ENCODE measurements at regions not wholly inside any gene's neighbourhood (a gene's known extent, or its start where the extent isn't known, plus 50 kb on each side); places are given as distances from the start of the nearest gene placed in this dataset.
"Not testable (repeated sequence)": the region's sequence is repeated elsewhere in the genome, so short reads cannot be mapped to it uniquely, and the experiment has no call there.

- not testable (repeated sequence) for DNase-seq (ENCODE audit: insufficient read length, low spot score); FAIRE-seq
Observed at GRCh38 chr5:126150319-126150718, 272.9 kb upstream of the GRAMD2B start.

GRCh38 chr5:126155298-126155697, 267.9 kb upstream of the GRAMD2B start:
- not testable (repeated sequence) for DNase-seq (ENCODE audit: insufficient read length, low spot score); FAIRE-seq

- FAIRE-seq (no peak), DNase-seq (ENCODE audit: insufficient read length, low spot score) (no peak)
Observed at GRCh38 chr5:126166368-126166767, 256.8 kb upstream of the GRAMD2B start.

- DNase-seq (ENCODE audit: insufficient read length, low spot score), result no peak
- no peak for FAIRE-seq
Observed at GRCh38 chr5:126168785-126169184, 254.4 kb upstream of the GRAMD2B start.

DNA sequence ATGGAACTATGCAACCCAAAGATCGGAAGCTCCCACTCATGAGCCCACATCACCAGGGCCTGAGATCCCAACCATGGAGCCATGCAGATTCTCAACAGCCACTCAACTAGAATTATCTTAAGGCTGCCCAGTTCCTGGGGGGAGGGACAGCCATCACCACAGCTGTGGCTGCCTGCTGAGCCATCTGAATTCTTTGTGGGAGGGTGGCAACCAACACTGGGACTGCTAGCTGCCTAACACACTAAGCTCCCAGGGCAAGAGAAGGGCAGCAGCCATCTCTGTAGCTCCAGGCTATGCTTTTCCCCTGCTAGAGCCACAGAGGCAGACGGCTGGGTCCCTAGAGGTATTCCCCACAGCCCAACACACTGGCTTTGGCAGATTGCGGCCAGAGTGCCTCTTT, 251.3 kb upstream of the GRAMD2B start:
- FAIRE-seq (no peak), DNase-seq (ENCODE audit: insufficient read length, low spot score) (no peak)

GRCh38 chr5:126172812-126173211, 250.4 kb upstream of the GRAMD2B start:
- FAIRE-seq, result no peak

DNA sequence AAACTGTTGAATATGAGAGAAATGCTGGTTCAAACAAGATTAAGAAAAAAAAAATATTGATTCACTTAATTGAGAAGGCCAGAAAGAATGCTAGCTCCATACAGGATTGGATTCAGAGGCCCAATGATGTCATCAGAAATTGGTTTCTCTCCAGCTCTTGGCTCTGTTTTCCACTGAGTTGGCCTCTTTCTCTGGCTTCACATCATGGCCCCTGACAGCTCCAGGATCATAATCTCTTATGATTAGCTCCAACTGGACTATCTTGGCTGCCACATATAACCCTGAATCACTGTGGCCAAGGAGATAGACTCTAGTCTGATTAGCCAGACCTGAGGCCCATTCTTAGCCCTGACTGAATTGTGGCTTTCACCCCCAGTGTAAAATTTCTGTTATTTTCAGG, 244.7 kb upstream of the GRAMD2B start:
- FAIRE-seq (no peak), DNase-seq (ENCODE audit: insufficient read length, low spot score) (no peak)

More at GRCh38 chr5:126172812-126173211, 250.4 kb upstream of the GRAMD2B start:
- no peak for DNase-seq (ENCODE audit: insufficient read length, low spot score)

DNA sequence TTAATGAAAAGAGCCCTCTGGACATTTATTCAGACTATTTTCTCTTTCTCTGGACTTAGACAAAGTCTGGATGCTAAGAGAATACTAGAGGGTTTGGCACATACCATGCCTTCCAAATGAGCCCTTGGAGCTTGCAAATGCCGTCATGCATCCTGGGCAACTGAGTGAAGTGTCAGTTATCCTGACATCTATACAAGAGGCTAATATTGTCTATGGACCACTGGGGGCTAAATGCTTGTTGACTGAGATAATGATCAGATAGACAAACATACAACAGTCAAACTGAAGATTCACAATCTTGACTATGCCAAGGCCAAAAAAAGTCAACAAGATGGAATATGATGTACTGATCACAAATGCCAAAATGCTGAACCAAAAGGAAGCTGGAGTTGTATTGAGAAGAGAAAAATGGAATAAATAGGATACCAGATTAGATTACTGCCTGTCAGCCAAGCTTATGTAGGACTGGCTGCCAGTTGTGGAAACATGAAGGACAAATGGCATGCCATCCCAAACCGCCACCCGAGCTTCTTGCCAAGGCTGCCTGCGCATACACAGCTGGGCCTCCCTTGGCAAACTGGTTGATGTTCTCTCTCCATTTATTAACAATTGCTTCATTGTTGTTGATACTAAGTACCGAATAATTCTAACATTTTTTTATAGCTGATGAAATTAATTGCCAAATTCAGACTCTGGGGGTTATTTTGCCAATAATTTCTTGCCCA, 240.1 kb upstream of the GRAMD2B start:
- DNase-seq (ENCODE audit: insufficient read length, low spot score) (no peak), FAIRE-seq (no peak)

DNA sequence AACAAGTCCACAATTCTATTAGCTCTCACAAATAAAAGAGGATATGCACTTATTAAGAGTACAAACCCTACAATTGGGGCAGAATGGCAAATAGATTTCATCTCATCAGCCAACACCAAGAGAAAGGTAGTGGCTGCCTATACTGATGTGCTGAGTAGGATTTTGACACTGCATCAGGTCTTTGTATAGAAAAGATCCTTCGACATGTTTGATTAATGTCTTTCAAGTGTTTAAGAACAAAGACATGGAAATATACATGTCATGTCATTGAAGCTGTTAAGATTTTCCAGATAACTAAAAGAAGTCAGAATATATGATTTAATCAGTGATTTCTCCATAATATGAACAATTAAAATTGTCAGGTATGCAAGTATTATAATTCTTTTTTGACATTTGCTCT, 238.7 kb upstream of the GRAMD2B start:
- FAIRE-seq (no peak), DNase-seq (ENCODE audit: insufficient read length, low spot score) (no peak)

- FAIRE-seq, result no peak
- no peak for DNase-seq (ENCODE audit: insufficient read length, low spot score)
Observed at GRCh38 chr5:126186210-126186609, 237.0 kb upstream of the GRAMD2B start.

GRCh38 chr5:126188804-126189203, 234.4 kb upstream of the GRAMD2B start:
- DNase-seq (ENCODE audit: insufficient read length, low spot score), result no peak
- FAIRE-seq, result no peak

DNA sequence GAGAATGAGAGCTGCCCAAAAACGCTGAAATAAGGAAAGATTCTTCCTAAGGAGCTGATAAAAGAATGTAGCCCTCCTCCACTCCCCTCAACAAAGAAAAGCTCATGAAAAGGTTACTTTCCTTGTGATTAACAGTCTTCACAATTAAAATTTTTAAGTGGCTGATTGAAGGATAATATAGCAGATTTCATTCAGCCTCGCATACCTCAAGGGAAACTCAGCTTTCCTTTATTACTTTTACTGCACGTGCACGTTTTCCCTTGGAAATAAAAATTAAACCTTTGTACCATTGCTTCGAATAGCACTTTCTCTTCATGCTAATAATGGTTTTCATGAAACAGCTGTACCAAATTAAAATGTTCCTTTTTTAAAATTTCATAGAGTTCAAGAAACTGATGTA, 234.0 kb upstream of the GRAMD2B start:
- no peak for FAIRE-seq
- DNase-seq (ENCODE audit: insufficient read length, low spot score), result no peak

GRCh38 chr5:126189862-126190261, 233.3 kb upstream of the GRAMD2B start:
- FAIRE-seq (no peak), DNase-seq (ENCODE audit: insufficient read length, low spot score) (no peak)

DNA sequence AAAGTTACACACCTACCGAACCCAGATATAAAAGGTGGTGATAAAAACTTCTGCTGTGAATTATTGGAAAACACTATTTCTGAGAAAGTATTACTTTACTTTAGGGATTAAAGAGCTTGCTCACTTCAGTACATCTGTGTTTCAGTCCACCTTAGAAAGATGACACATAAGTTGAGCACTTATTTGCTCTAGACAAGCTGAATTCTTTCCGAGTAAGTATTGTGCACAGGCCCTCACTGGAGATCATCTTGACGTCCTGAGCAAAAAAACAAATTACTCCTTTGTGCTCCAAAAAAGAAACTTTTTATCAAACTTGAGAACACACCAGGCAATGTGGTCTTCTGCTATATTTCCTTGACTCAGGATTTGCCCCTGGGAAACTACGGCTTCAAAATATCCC, 231.0 kb upstream of the GRAMD2B start:
- DNase-seq (ENCODE audit: insufficient read length, low spot score) (no peak), FAIRE-seq (no peak)

- DNase-seq (ENCODE audit: insufficient read length, low spot score) (no peak), FAIRE-seq (no peak)
Observed at GRCh38 chr5:126195410-126196100, 227.7 kb upstream of the GRAMD2B start.

DNA sequence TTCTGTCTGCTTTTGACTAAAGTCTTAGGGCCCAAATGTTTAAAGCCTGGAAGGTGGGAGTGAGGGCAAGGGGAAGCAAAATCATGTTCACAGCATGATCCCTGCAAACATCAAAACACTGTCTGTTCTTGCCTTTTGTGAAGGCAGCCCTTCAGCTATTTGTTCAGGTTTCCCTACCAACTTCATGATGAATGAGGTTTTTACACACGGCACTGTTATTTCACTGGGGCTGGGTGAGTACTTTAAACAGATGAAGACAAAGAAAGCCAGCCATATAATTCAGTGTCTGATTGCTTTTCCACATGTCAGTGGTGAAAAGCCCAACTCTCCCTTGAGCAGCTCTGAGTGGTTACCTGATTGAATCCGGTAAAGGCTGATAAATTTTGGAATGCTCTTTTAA, 224.7 kb upstream of the GRAMD2B start:
- DNase-seq (ENCODE audit: insufficient read length, low spot score) (no peak), FAIRE-seq (no peak)

DNA sequence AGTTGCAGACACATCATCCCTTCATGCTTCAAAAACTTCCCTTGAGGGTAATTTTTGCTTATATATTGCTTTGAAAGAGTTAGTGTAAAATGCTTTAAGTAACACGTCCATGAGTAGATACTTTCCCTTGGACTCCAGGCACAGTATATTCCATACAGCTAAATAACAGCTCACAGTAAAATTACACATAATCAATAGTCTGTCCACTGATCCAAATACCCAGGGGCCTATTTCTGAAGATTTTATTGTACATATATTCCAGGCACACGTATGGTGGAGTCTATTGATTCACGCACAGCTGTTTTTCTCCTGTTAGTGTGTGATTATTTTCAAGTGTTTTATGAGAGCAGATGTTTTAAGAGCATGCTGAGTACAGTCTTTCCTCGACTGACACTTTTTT, 223.7 kb upstream of the GRAMD2B start:
- DNase-seq (ENCODE audit: insufficient read length, low spot score) (no peak), FAIRE-seq (no peak)

DNA sequence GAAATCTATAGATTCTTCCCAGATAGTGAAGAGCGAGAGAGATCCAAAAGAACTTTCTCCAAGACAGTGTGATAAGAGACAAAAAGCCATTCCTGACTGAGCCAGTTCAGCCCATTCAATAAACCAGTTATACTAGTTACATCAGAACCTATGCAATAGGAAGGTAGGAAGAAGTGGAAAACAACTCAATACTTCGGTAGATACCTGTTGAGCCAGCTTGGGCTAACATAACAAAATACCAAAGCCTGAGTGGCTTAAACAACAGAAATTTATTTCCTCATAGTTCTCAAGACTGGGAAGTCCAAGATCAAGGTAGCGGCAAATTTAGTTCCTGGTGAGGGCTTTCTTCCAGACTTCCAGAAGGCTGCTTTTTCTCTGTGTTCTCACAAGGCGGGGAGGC, 214.5 kb upstream of the GRAMD2B start:
- DNase-seq (ENCODE audit: insufficient read length, low spot score) (no peak), FAIRE-seq (no peak)

DNA sequence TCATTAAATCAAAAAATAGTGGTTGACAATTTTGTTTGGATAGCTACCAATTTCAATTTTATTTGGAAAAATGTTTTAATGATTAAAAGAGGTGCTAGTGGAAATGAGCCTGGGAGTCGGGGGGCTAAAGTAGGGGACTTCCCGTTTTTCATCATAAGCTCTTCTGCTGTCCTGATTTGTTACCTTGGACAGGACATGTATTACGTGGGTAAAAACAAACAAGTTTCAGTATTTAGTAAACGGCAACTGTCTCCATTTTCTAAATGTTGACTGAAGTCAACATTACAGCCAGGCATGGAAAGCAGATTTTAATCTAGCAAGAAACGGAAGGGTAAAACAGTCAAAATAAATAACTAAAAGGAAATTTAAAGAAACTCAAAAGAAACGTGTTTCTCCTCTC, 212.3 kb upstream of the GRAMD2B start:
- no peak for DNase-seq (ENCODE audit: insufficient read length, low spot score)
- no peak for FAIRE-seq

- FAIRE-seq (no peak), DNase-seq (ENCODE audit: insufficient read length, low spot score) (no peak)
Observed at GRCh38 chr5:126219616-126220015, 203.6 kb upstream of the GRAMD2B start.

GRCh38 chr5:126220725-126221124, 202.5 kb upstream of the GRAMD2B start:
- FAIRE-seq, result no peak
- no peak for DNase-seq (ENCODE audit: insufficient read length, low spot score)

DNA sequence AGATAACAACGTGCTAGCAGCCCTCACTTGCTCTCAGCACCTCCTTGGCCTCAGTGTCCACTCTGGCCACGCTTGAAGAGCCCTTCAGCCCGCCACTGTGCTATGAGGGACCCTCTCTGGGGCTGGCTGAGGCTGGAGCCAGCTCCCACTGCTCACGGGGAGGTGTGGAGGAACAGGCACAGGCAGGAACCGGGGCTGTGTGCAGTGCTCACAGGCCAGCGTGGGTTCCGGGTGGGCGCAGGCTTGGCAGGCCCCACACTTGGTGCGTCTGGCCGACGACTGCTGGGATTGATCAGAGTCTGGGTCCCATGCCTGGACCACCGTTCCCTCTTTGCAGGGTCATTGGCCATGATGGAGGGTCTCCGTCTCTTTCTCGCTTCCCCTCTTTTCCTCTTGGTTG, 194.3 kb upstream of the GRAMD2B start:
- no peak for FAIRE-seq
- no peak for DNase-seq (ENCODE audit: insufficient read length, low spot score)
